ENCODE measurements at regions not wholly inside any gene's neighbourhood (a gene's known extent, or its start where the extent isn't known, plus 50 kb on each side); places are given as distances from the start of the nearest gene placed in this dataset.

GRCh38 chr5:107168848-107169752, 501.6 kb downstream of the EFNA5 start:
- H3K9me3 ChIP-seq (ENCODE audit: insufficient read depth, low read depth, low read length): peaks cover 4% of the 10 kb centered on the region
- no peak for FAIRE-seq
- TF ChIP-seq, protein P1, sequence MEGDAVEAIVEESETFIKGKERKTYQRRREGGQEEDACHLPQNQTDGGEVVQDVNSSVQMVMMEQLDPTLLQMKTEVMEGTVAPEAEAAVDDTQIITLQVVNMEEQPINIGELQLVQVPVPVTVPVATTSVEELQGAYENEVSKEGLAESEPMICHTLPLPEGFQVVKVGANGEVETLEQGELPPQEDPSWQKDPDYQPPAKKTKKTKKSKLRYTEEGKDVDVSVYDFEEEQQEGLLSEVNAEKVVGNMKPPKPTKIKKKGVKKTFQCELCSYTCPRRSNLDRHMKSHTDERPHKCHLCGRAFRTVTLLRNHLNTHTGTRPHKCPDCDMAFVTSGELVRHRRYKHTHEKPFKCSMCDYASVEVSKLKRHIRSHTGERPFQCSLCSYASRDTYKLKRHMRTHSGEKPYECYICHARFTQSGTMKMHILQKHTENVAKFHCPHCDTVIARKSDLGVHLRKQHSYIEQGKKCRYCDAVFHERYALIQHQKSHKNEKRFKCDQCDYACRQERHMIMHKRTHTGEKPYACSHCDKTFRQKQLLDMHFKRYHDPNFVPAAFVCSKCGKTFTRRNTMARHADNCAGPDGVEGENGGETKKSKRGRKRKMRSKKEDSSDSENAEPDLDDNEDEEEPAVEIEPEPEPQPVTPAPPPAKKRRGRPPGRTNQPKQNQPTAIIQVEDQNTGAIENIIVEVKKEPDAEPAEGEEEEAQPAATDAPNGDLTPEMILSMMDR (IDR thresholded peaks at IDR 0.05; ENCODE audit: insufficient read depth, low read depth, low read length): no peak
- TF ChIP-seq EZH2 (IDR thresholded peaks at IDR 0.05; ENCODE audit: insufficient read depth, low read length): no peak
- no peak overlapping the region for H3K9ac ChIP-seq (ENCODE audit: low read length)
- H3K9me3 Mint-ChIP-seq (ENCODE audit: unreplicated experiment): peaks cover 7% of the 10 kb centered on the region
- H3K36me3 Mint-ChIP-seq (ENCODE audit: low read depth, unreplicated experiment): no peaks in the 10 kb centered on the region
- no peak overlapping the region for H3K4me2 ChIP-seq (ENCODE audit: low read length)
- DNase-seq (ENCODE audit: low read depth): no peak
- no peak overlapping the region for H3K4me3 ChIP-seq (ENCODE audit: insufficient read depth, low read depth, low read length)
- no peak overlapping the region for H3K27ac ChIP-seq (ENCODE audit: low read depth, low read length)
- no peak overlapping the region for H3K4me3 Mint-ChIP-seq (ENCODE audit: unreplicated experiment)
- H2AFZ ChIP-seq (ENCODE audit: low read depth, low read length): no peak overlapping the region
- H3K4me1 Mint-ChIP-seq (ENCODE audit: low read depth, unreplicated experiment): no peaks in the 10 kb centered on the region
- H3K27me3 Mint-ChIP-seq (ENCODE audit: low read depth, unreplicated experiment): no peaks in the 10 kb centered on the region
- H3K79me2 ChIP-seq (ENCODE audit: insufficient read depth, low read length): no peaks in the 10 kb centered on the region
- no peaks in the 10 kb centered on the region for H3K27me3 ChIP-seq (ENCODE audit: insufficient read depth, low read length)
- no peaks in the 10 kb centered on the region for H3K4me1 ChIP-seq (ENCODE audit: insufficient read depth, low read length)
- no peaks in the 10 kb centered on the region for H3K36me3 ChIP-seq (ENCODE audit: insufficient read depth, low read length)
- no peaks in the 10 kb centered on the region for H4K20me1 ChIP-seq (ENCODE audit: insufficient read depth, low read length)
- H3K27ac Mint-ChIP-seq (ENCODE audit: unreplicated experiment): no peak overlapping the region

- no peaks in the 10 kb centered on the region for H3K79me2 ChIP-seq (ENCODE audit: insufficient read depth, low read length)
- H3K9me3 ChIP-seq (ENCODE audit: insufficient read depth, low read depth, low read length): peaks cover 4% of the 10 kb centered on the region
- H3K36me3 ChIP-seq (ENCODE audit: insufficient read depth, low read length): no peaks in the 10 kb centered on the region
- no peak overlapping the region for H2AFZ ChIP-seq (ENCODE audit: low read depth, low read length)
- TF ChIP-seq, protein P1 (IDR thresholded peaks at IDR 0.05; ENCODE audit: insufficient read depth, low read depth, low read length): no peak
- no peak for TF ChIP-seq EZH2 (IDR thresholded peaks at IDR 0.05; ENCODE audit: insufficient read depth, low read length)
- H3K36me3 Mint-ChIP-seq (ENCODE audit: low read depth, unreplicated experiment): no peaks in the 10 kb centered on the region
- no peaks in the 10 kb centered on the region for H3K4me1 ChIP-seq (ENCODE audit: insufficient read depth, low read length)
- no peaks in the 10 kb centered on the region for H4K20me1 ChIP-seq (ENCODE audit: insufficient read depth, low read length)
- H3K9ac ChIP-seq (ENCODE audit: low read length): no peak overlapping the region
- H3K27ac Mint-ChIP-seq (ENCODE audit: unreplicated experiment): no peak overlapping the region
- no peak overlapping the region for H3K27ac ChIP-seq (ENCODE audit: low read depth, low read length)
- no peaks in the 10 kb centered on the region for H3K4me1 Mint-ChIP-seq (ENCODE audit: low read depth, unreplicated experiment)
- no peak for FAIRE-seq
- DNase-seq (ENCODE audit: low read depth): no peak
- H3K4me3 Mint-ChIP-seq (ENCODE audit: unreplicated experiment): no peak overlapping the region
- H3K27me3 Mint-ChIP-seq (ENCODE audit: low read depth, unreplicated experiment): no peaks in the 10 kb centered on the region
- H3K4me3 ChIP-seq (ENCODE audit: insufficient read depth, low read depth, low read length): no peak overlapping the region
- H3K4me2 ChIP-seq (ENCODE audit: low read length): no peak overlapping the region
- no peaks in the 10 kb centered on the region for H3K27me3 ChIP-seq (ENCODE audit: insufficient read depth, low read length)
- H3K9me3 Mint-ChIP-seq (ENCODE audit: unreplicated experiment): peaks cover 10% of the 10 kb centered on the region
Measured at GRCh38 chr5:107168086-107168485, 502.7 kb downstream of the EFNA5 start.

GRCh38 chr5:107165296-107165695, 505.4 kb downstream of the EFNA5 start:
- Mint-ChIP-seq H3K4me3 (ENCODE audit: unreplicated experiment) (no peak overlapping the region), H3K36me3 (ENCODE audit: low read depth, unreplicated experiment) (no peaks in the 10 kb centered on the region), H3K27me3 (ENCODE audit: low read depth, unreplicated experiment) (no peaks in the 10 kb centered on the region), H3K27ac (ENCODE audit: unreplicated experiment) (no peak overlapping the region), H3K4me1 (ENCODE audit: low read depth, unreplicated experiment) (no peaks in the 10 kb centered on the region), H3K9me3 (ENCODE audit: unreplicated experiment) (peaks cover 7% of the 10 kb centered on the region)
- no peaks in the 10 kb centered on the region for H3K9me3 ChIP-seq (ENCODE audit: insufficient read depth, low read depth, low read length)
- no peak overlapping the region for H3K4me2 ChIP-seq (ENCODE audit: low read length)
- no peaks in the 10 kb centered on the region for H3K79me2 ChIP-seq (ENCODE audit: insufficient read depth, low read length)
- no peak overlapping the region for H3K4me3 ChIP-seq (ENCODE audit: insufficient read depth, low read depth, low read length)
- TF ChIP-seq, protein P1 (IDR thresholded peaks at IDR 0.05; ENCODE audit: insufficient read depth, low read depth, low read length): no peak
- no peak for TF ChIP-seq EZH2 (IDR thresholded peaks at IDR 0.05; ENCODE audit: insufficient read depth, low read length)
- FAIRE-seq (no peak), DNase-seq (ENCODE audit: low read depth) (no peak)
- no peak overlapping the region for H3K27ac ChIP-seq (ENCODE audit: low read depth, low read length)
- H3K9ac ChIP-seq (ENCODE audit: low read length): no peak overlapping the region
- no peaks in the 10 kb centered on the region for H3K4me1 ChIP-seq (ENCODE audit: insufficient read depth, low read length)
- H3K36me3 ChIP-seq (ENCODE audit: insufficient read depth, low read length): no peaks in the 10 kb centered on the region
- no peak overlapping the region for H2AFZ ChIP-seq (ENCODE audit: low read depth, low read length)
- no peaks in the 10 kb centered on the region for H3K27me3 ChIP-seq (ENCODE audit: insufficient read depth, low read length)
- H4K20me1 ChIP-seq (ENCODE audit: insufficient read depth, low read length): no peaks in the 10 kb centered on the region

Measured in astrocyte (in vitro differentiated cells and primary cell).